Natural killer cell (primary cell): ENCODE measurements at regions not wholly inside any gene's neighbourhood (a gene's known extent, or its start where the extent isn't known, plus 50 kb on each side); places are given as distances from the start of the nearest gene placed in this dataset.
"Not testable (repeated sequence)": the region's sequence is repeated elsewhere in the genome, so short reads cannot be mapped to it uniquely, and the experiment has no call there.

Experiments used
- ATAC-seq, 3 donors: fragments of 150-1000 bp in 2 of 3; fragments of 200-7000 bp in 1 of 3; cut with Tn5 transposase; 1 replicate in 1 of 3; 2 replicates in 2 of 3; pipeline ENCODE4 v1.10.0; 2021; ENCODE audit warnings: mild to moderate bottlenecking in 2 of 3, moderate library complexity in 2 of 3
- DNase-seq, 2 donors: peaks; one replicate each; pipeline versions ENCODE4 v3.0.0 to v3.0.0-alpha.2; 2013 to 2021; ENCODE audit warnings: mixed read lengths in 1 of 2
- H3K27ac ChIP-seq: one replicate; pipeline ENCODE4 v1.5.1; 2013; ENCODE audit warnings: mild to moderate bottlenecking, low read length
- H3K27me3 ChIP-seq: one replicate; pipeline ENCODE4 v1.6.1; 2013; ENCODE audit warnings: low read length; ENCODE audit not compliant: control insufficient read depth, insufficient read depth
- H3K36me3 ChIP-seq: one replicate; pipeline ENCODE4 v1.6.1; 2013; ENCODE audit warnings: low read length; ENCODE audit not compliant: control insufficient read depth, insufficient read depth
- H3K4me1 ChIP-seq: one replicate; pipeline ENCODE4 v1.6.1; 2013; ENCODE audit warnings: low read length; ENCODE audit not compliant: control insufficient read depth, insufficient read depth
- H3K4me3 ChIP-seq: one replicate; pipeline ENCODE4 v1.5.1; 2013; ENCODE audit warnings: low read length
- H3K9me3 ChIP-seq: one replicate; pipeline ENCODE4 v1.6.1; 2013; ENCODE audit warnings: low read length; ENCODE audit not compliant: control insufficient read depth, insufficient read depth
- H3K27ac Mint-ChIP-seq, 2 donors: one replicate each; pipeline ENCODE4 v1.8.0; 2022; ENCODE audit warnings: mild to moderate bottlenecking in 2 of 2, mixed read lengths in 2 of 2, moderate library complexity in 1 of 2
- H3K27me3 Mint-ChIP-seq, 2 donors: one replicate each; pipeline ENCODE4 v1.8.0; 2022; ENCODE audit warnings: low read depth in 2 of 2, mixed read lengths in 2 of 2
- H3K36me3 Mint-ChIP-seq: one replicate; pipeline ENCODE4 v1.8.0; 2022; ENCODE audit warnings: mixed read lengths
- H3K4me1 Mint-ChIP-seq, 2 donors: one replicate each; pipeline ENCODE4 v1.8.0; 2022; ENCODE audit warnings: mixed read lengths in 2 of 2
- H3K4me3 Mint-ChIP-seq: one replicate; pipeline ENCODE4 v1.8.0; 2022; ENCODE audit warnings: mild to moderate bottlenecking, moderate library complexity, mixed read lengths
- H3K9me3 Mint-ChIP-seq, 2 donors: one replicate each; pipeline ENCODE4 v1.8.0; 2022; ENCODE audit warnings: mixed read lengths in 2 of 2
- CTCF ChIP-seq: fragments of 200-600 bp; IDR thresholded peaks from one replicate; pipeline ENCODE4 v1.8.0; 2022; ENCODE audit warnings: antibody characterized with exemption
- WGBS: methylation state at CpG from one replicate; pipeline ENCODE4 v1.1.7; 2013; ENCODE audit warnings: missing lambda C conversion rate; ENCODE audit not compliant: insufficient coverage; 5-methylcytosine and 5-hydroxymethylcytosine counted together
- intact Hi-C: fragments of 100-400 bp; cut with micrococcal nuclease; formaldehyde crosslinking; loops from one replicate; pipeline ENCODE4 v1.14.2; 2022

- Mint-ChIP-seq H3K4me1 (no peaks in the 10 kb centered on the region), H3K27ac (no peak overlapping the region), H3K27me3 (peaks cover 0 to 3% of the 10 kb centered on the region in 2 donors), H3K36me3 (no peaks in the 10 kb centered on the region), H3K9me3 (no peaks in the 10 kb centered on the region), H3K4me3 (no peak overlapping the region)
- Histone ChIP-seq H3K4me3 (no peak overlapping the region), H3K4me1 (peaks cover 9% of the 10 kb centered on the region), H3K27ac (no peak overlapping the region), H3K9me3 (no peaks in the 10 kb centered on the region), H3K36me3 (no peaks in the 10 kb centered on the region), H3K27me3 (no peaks in the 10 kb centered on the region)
- ATAC-seq (peak in 1 of 3 donors; percentile 27), DNase-seq (no peak)
- 87% methylated on average over 3 of the region's 3 CpGs for WGBS
- intact Hi-C loops: no loop called here
- no peak for TF ChIP-seq CTCF
These were observed 239.0 kb downstream of the BUB3 start for GRCh38 chr10:123393170-123393569.

- ATAC-seq (no peak), DNase-seq (no peak)
- H3K9me3 Mint-ChIP-seq: no peaks in the 10 kb centered on the region
- intact Hi-C loops: no loop called here
- no peaks in the 10 kb centered on the region for H3K36me3 ChIP-seq
- H3K4me3 ChIP-seq: no peak overlapping the region
- peaks cover 0 to 3% of the 10 kb centered on the region in 2 donors for H3K27me3 Mint-ChIP-seq
- no peak overlapping the region for H3K27ac ChIP-seq
- TF ChIP-seq CTCF: no peak
- H3K27me3 ChIP-seq: no peaks in the 10 kb centered on the region
- no peak overlapping the region for H3K27ac Mint-ChIP-seq
- H3K4me3 Mint-ChIP-seq: no peak overlapping the region
- WGBS: no CpG with 5 or more reads among the region's 1 CpG
- H3K4me1 Mint-ChIP-seq: no peaks in the 10 kb centered on the region
- H3K4me1 ChIP-seq: peaks cover 9% of the 10 kb centered on the region
- H3K36me3 Mint-ChIP-seq: no peaks in the 10 kb centered on the region
- no peaks in the 10 kb centered on the region for H3K9me3 ChIP-seq
These were observed 240.2 kb downstream of the BUB3 start for GRCh38 chr10:123394382-123394781.

- H3K4me3 ChIP-seq, H3K27me3 ChIP-seq, H3K9me3 Mint-ChIP-seq, H3K27ac Mint-ChIP-seq, ATAC-seq, H3K27ac ChIP-seq, H3K4me1 Mint-ChIP-seq, DNase-seq, H3K4me3 Mint-ChIP-seq, H3K27me3 Mint-ChIP-seq, intact Hi-C loops, H3K9me3 ChIP-seq, H3K36me3 Mint-ChIP-seq, H3K36me3 ChIP-seq, H3K4me1 ChIP-seq: not testable (repeated sequence)
- 89% methylated on average over 4 of the region's 4 CpGs for WGBS
These were observed 241.0 kb downstream of the BUB3 start for GRCh38 chr10:123395234-123395633.

GRCh38 chr10:123395906-123396305 is 241.7 kb downstream of the BUB3 start:
- Mint-ChIP-seq H3K36me3 (no peaks in the 10 kb centered on the region), H3K27ac (no peak overlapping the region), H3K9me3 (no peaks in the 10 kb centered on the region), H3K4me3 (no peak overlapping the region), H3K4me1 (no peaks in the 10 kb centered on the region), H3K27me3 (peaks cover 0 to 2% of the 10 kb centered on the region in 2 donors)
- no peak for TF ChIP-seq CTCF
- Histone ChIP-seq H3K4me1 (peaks cover 9% of the 10 kb centered on the region), H3K36me3 (no peaks in the 10 kb centered on the region), H3K9me3 (no peaks in the 10 kb centered on the region), H3K27me3 (no peaks in the 10 kb centered on the region), H3K27ac (no peak overlapping the region), H3K4me3 (no peak overlapping the region)
- intact Hi-C loops: no loop called here
- no peak for DNase-seq
- no peak for ATAC-seq
- WGBS: 92% methylated on average over 6 of the region's 6 CpGs
